Astrocyte (in vitro differentiated cells and primary cell): ENCODE measurements at regions not wholly inside any gene's neighbourhood (a gene's known extent, or its start where the extent isn't known, plus 50 kb on each side); places are given as distances from the start of the nearest gene placed in this dataset.

Experiments used
- CTCF ChIP-seq: IDR thresholded peaks from 2 replicates; pipeline ENCODE4 v1.5.1; 2011; ENCODE audit warnings: low read depth, mild to moderate bottlenecking, inconsistent platforms, low read length, moderate library complexity; ENCODE audit not compliant: insufficient read depth
- EZH2 ChIP-seq: IDR thresholded peaks from 2 replicates; pipeline ENCODE4 v1.6.1; 2012; ENCODE audit warnings: mild to moderate bottlenecking, low read length, inconsistent platforms; ENCODE audit not compliant: insufficient read depth

DNA sequence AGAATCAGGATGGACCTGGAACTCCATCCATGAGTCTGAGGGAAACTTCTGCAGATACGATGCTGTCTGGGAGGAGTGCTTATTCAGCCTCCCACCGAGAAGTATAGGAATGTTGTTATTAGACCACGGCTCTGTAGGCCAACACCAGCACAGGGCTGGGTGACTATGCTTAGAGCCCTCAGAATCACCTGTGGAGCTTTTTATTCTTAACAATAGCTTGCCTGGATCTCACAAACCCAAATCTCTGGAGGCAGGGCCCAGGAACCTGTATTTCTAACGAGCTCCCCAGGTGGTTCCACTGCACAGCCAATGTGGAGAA, 55.6 kb upstream of the ARID5B start:
- TF ChIP-seq CTCF (no peak), EZH2 (no peak)
